ENCODE measurements at regions not wholly inside any gene's neighbourhood (a gene's known extent, or its start where the extent isn't known, plus 50 kb on each side); places are given as distances from the start of the nearest gene placed in this dataset.

- TF ChIP-seq CTCF (conservative IDR thresholded peaks at IDR 0.05; ENCODE audit: low read depth in 2 of 2), result no peak
- TF ChIP-seq CREB1 (CRISPR knock-in tag; IDR thresholded peaks at IDR 0.05; ENCODE audit: low read depth), result no peak
- TF ChIP-seq POLR2AphosphoS5 (IDR thresholded peaks at IDR 0.05; ENCODE audit: low read depth), result no peak
- TF ChIP-seq ETS1 (IDR thresholded peaks at IDR 0.05), result no peak
- TF ChIP-seq EZH2 (IDR thresholded peaks at IDR 0.05; ENCODE audit: low read depth, unreplicated experiment), result no peak
- no peak for TF ChIP-seq EZH2phosphoT487 (IDR thresholded peaks at IDR 0.05; ENCODE audit: unreplicated experiment)
- TF ChIP-seq JUNB (IDR thresholded peaks at IDR 0.05; ENCODE audit: unreplicated experiment), result no peak
- no peak for TF ChIP-seq NANOG (IDR thresholded peaks at IDR 0.05; ENCODE audit: borderline replicate concordance)
Observed at GRCh38 chr18:45298986-45299385, 316.3 kb upstream of the SLC14A2 start.
